HepG2 (cell line): ENCODE measurements at regions not wholly inside any gene's neighbourhood (a gene's known extent, or its start where the extent isn't known, plus 50 kb on each side); places are given as distances from the start of the nearest gene placed in this dataset.

ENCODE experiments used
- ATAC-seq: fragments of 200-7000 bp; cut with Tn5 transposase; 3 replicates; pipeline ENCODE4 v1.9.1; 2020; ENCODE audit warnings: mild to moderate bottlenecking, moderate library complexity
- BruUV-seq: library from RNA; stranded (reverse); fragments of 400-500 nt; replicated peaks from 2 replicates; lab custom pipeline; 2021; lab: Mats Ljungman, UMichigan
- CTCF ChIA-PET: fragments of 300-600 bp; formaldehyde crosslinking; extraction: SDS; loops from one replicate; lab custom pipeline; 2021; ENCODE audit warnings: low total read pairs, inconsistent platforms, low intra/inter-chr PET ratio; lab: Yijun Ruan, JAX
- POLR2A ChIA-PET: fragments of 350-600 bp; sonication (Branson Sonifier 250); formaldehyde crosslinking; loops from one replicate; lab custom pipeline; 2020; ENCODE audit warnings: antibody characterized with exemption, inconsistent platforms; lab: Yijun Ruan, JAX
- DNase-seq: peaks from one replicate; pipeline ENCODE4 v3.0.0-alpha.2; 2015; ENCODE audit warnings: low spot score
- FAIRE-seq: peaks from 3 replicates; lab custom pipeline; 2011; peaks lifted over from hg19 to GRCh38; lab: Jason Lieb, UNC
- H2AFZ ChIP-seq: one replicate; pipeline ENCODE4 v1.6.1; 2011; ENCODE audit warnings: low read length, inconsistent platforms
- H3K27ac ChIP-seq: fragments of 300-600 bp; 3 replicates; pipeline ENCODE4 v1.8.0; 2011; ENCODE audit warnings: mixed run types, mild to moderate bottlenecking, mixed read lengths, low read length, inconsistent platforms; ENCODE audit not compliant: insufficient read depth; ENCODE audit errors: extremely low read length
- H3K27me3 ChIP-seq, 2 experiments: fragments of 200-600 bp in 1 of 2; 2 replicates in 1 of 2; 3 replicates in 1 of 2; pipeline versions ENCODE4 v1.6.0 to v1.8.0; 2011; ENCODE audit warnings: low read length in 2 of 2, mild to moderate bottlenecking in 2 of 2, moderate library complexity in 2 of 2, inconsistent platforms in 1 of 2; ENCODE audit not compliant: insufficient read depth in 2 of 2, control insufficient read depth in 1 of 2
- H3K36me3 ChIP-seq, 2 experiments: fragments of 200-600 bp in 1 of 2; replicated peaks in 1 of 2; 2 replicates in 1 of 2; 3 replicates in 1 of 2; pipeline versions ENCODE4 v1.5.1 to v1.8.0; 2011; ENCODE audit warnings: low read length in 2 of 2, inconsistent platforms in 1 of 2; ENCODE audit not compliant: insufficient read depth in 2 of 2, control insufficient read depth in 1 of 2
- H3K4me1 ChIP-seq: 2 replicates; pipeline ENCODE4 v1.5.1; 2012; ENCODE audit warnings: low read length, inconsistent platforms; ENCODE audit not compliant: insufficient read depth
- H3K4me2 ChIP-seq: 2 replicates; pipeline ENCODE4 v1.6.0; 2011; ENCODE audit warnings: low read depth, low read length, inconsistent platforms
- H3K4me3 ChIP-seq, 3 experiments: fragments of 200-600 bp in 1 of 3; sonication (generic), shearing (Covaris generic) in 1 of 3; replicated peaks in 1 of 3; 2 replicates each; pipeline ENCODE4 v1.5.1; 2011 to 2016; ENCODE audit warnings: low read length in 3 of 3, inconsistent platforms in 2 of 3, low read depth in 2 of 3, mild to moderate bottlenecking in 2 of 3, control low read depth in 1 of 3, mixed read lengths in 1 of 3; ENCODE audit not compliant: insufficient read depth in 1 of 3
- H3K79me2 ChIP-seq: one replicate; pipeline ENCODE4 v1.6.1; 2011; ENCODE audit warnings: low read length, inconsistent platforms; ENCODE audit not compliant: insufficient read depth
- H3K9ac ChIP-seq: 2 replicates; pipeline ENCODE4 v1.6.0; 2011; ENCODE audit warnings: mild to moderate bottlenecking, low read depth, low read length, inconsistent platforms; ENCODE audit not compliant: insufficient read depth
- H3K9me3 ChIP-seq: 2 replicates; pipeline ENCODE4 v1.5.1; 2012; ENCODE audit warnings: mild to moderate bottlenecking, low read length
- H4K20me1 ChIP-seq: 2 replicates; pipeline ENCODE4 v1.6.0; 2011; ENCODE audit warnings: inconsistent platforms, mild to moderate bottlenecking, low read length, moderate library complexity; ENCODE audit not compliant: insufficient read depth
- ETV5 ChIP-seq: IDR thresholded peaks from 2 replicates; pipeline ENCODE4 v1.6.1; 2018; ENCODE audit warnings: missing biosample characterization, missing genetic modification reagents, inconsistent platforms, borderline replicate concordance
- HIC2 ChIP-seq: sonication (generic); formaldehyde crosslinking; IDR thresholded peaks from 2 replicates; pipeline ENCODE4 v1.9.0; 2022; ENCODE audit warnings: low read depth, missing genetic modification reagents
- HMG20A ChIP-seq: IDR thresholded peaks from 2 replicates; pipeline ENCODE4 v1.6.1; 2016; ENCODE audit warnings: borderline replicate concordance
- JUN ChIP-seq: sonication (generic); formaldehyde crosslinking; IDR thresholded peaks from 2 replicates; pipeline ENCODE4 v1.4.0; 2020; ENCODE audit warnings: mild to moderate bottlenecking, missing genetic modification reagents
- KLF9 ChIP-seq: IDR thresholded peaks from 2 replicates; pipeline ENCODE4 v1.6.1; 2016; ENCODE audit warnings: low read depth
- MED1 ChIP-seq: sonication (generic); formaldehyde crosslinking; IDR thresholded peaks from 2 replicates; pipeline ENCODE4 v1.4.0; 2020; ENCODE audit warnings: missing genetic modification reagents
- MIER3 ChIP-seq: IDR thresholded peaks from 2 replicates; pipeline ENCODE4 v1.6.1; 2016; ENCODE audit warnings: missing compliant biosample characterization, borderline replicate concordance
- MTA3 ChIP-seq: sonication (generic); formaldehyde crosslinking; IDR thresholded peaks from 2 replicates; pipeline ENCODE4 v1.4.0; 2020; ENCODE audit warnings: missing genetic modification reagents
- YY1 ChIP-seq: IDR thresholded peaks from 2 replicates; pipeline ENCODE4 v1.6.1; 2011; ENCODE audit warnings: low read length, low read depth, moderate library complexity, mild to moderate bottlenecking; ENCODE audit not compliant: insufficient read depth, insufficient replicate concordance
- ZBTB33 ChIP-seq: sonication (generic); formaldehyde crosslinking; IDR thresholded peaks from 2 replicates; pipeline ENCODE4 v1.4.0; 2020; ENCODE audit warnings: missing genetic modification reagents
- ZC3H13 ChIP-seq: sonication (generic); formaldehyde crosslinking; IDR thresholded peaks from 2 replicates; pipeline ENCODE4 v1.8.1; 2023; ENCODE audit warnings: mild to moderate bottlenecking, missing genetic modification reagents, moderate library complexity
- ZFP36L2 ChIP-seq: sonication (generic); formaldehyde crosslinking; IDR thresholded peaks from 2 replicates; pipeline ENCODE4 v1.4.0; 2020; ENCODE audit warnings: missing genetic modification reagents
- ZNF460 ChIP-seq: sonication (generic); formaldehyde crosslinking; IDR thresholded peaks from 2 replicates; pipeline ENCODE4 v1.5.1; 2020; ENCODE audit warnings: missing genetic modification reagents, mild to moderate bottlenecking, borderline replicate concordance
- ZNF749 ChIP-seq: sonication (generic); formaldehyde crosslinking; IDR thresholded peaks from 2 replicates; pipeline ENCODE4 v1.8.0; 2022; ENCODE audit warnings: mild to moderate bottlenecking, missing genetic modification reagents, moderate library complexity, borderline replicate concordance
- ZZZ3 ChIP-seq: sonication (generic); formaldehyde crosslinking; IDR thresholded peaks from 2 replicates; pipeline ENCODE4 v1.4.0; 2020; ENCODE audit warnings: missing genetic modification reagents, mild to moderate bottlenecking, borderline replicate concordance
- WGBS: methylation state at CpG from one replicate; pipeline ENCODE4 v1.1.6; 2017; ENCODE audit warnings: low lambda C conversion rate; 5-methylcytosine and 5-hydroxymethylcytosine counted together
- in situ Hi-C: cut with HindIII; loops from 2 replicates; pipeline ENCODE4 v1.10.0; 2017; ENCODE audit warnings: low pct_unique_long_range_greater_than_20kb; ENCODE audit not compliant: extremely low pct_ligation_motif_present
- intact Hi-C: fragments of 100-400 bp; cut with micrococcal nuclease; formaldehyde crosslinking; loops from one replicate; pipeline ENCODE4 v1.10.0; 2022; ENCODE audit not compliant: unreplicated experiment
- TF ChIP-seq, protein P1 (sequence below): sonication (generic); formaldehyde crosslinking; IDR thresholded peaks from 2 replicates; pipeline ENCODE4 v1.5.1; 2020; ENCODE audit warnings: missing genetic modification reagents, mild to moderate bottlenecking, borderline replicate concordance

DNA sequence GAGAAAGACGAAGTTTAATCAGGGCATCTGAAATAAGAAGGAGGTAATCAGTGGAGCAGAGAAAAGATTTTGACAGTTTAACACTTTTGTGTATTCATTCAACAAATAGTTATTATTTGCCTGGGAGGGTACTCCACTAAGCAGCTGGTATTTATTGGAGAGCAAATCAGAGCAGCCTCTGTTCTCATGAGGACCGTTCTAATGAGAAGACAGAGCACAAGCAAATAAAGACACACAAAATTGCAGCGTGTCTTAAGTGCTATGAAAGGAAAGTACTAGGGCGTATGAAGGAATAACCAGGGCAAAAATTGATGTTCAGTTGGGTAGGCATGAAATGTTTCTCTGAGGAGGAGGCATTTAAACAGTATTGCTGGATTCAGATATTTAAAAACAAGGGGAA lies 302.9 kb upstream of the RARB start:
- H3K27me3 ChIP-seq = no peaks in the 10 kb centered on the region
- no peak overlapping the region for H3K27ac ChIP-seq
- no TSS peak for BruUV-seq
- intact Hi-C loops = no loop called here
- no peak for FAIRE-seq
- DNase-seq = no peak
- no peak overlapping the region for H2AFZ ChIP-seq
- H4K20me1 ChIP-seq = no peaks in the 10 kb centered on the region
- in situ Hi-C loops = no loop called here
- no peak for ATAC-seq
- no peaks in the 10 kb centered on the region for H3K4me1 ChIP-seq
- ChIA-PET POLR2A (no interaction called here), CTCF (no interaction called here)
- peaks cover 17% of the 10 kb centered on the region for H3K9me3 ChIP-seq
- no peak overlapping the region for H3K4me3 ChIP-seq
- H3K79me2 ChIP-seq = no peaks in the 10 kb centered on the region
- 3% methylated on average over 4 of the region's 4 CpGs for WGBS
- H3K36me3 ChIP-seq = no peaks in the 10 kb centered on the region
- no peak overlapping the region for H3K9ac ChIP-seq
- no peak overlapping the region for H3K4me2 ChIP-seq
- TF ChIP-seq, protein P1, sequence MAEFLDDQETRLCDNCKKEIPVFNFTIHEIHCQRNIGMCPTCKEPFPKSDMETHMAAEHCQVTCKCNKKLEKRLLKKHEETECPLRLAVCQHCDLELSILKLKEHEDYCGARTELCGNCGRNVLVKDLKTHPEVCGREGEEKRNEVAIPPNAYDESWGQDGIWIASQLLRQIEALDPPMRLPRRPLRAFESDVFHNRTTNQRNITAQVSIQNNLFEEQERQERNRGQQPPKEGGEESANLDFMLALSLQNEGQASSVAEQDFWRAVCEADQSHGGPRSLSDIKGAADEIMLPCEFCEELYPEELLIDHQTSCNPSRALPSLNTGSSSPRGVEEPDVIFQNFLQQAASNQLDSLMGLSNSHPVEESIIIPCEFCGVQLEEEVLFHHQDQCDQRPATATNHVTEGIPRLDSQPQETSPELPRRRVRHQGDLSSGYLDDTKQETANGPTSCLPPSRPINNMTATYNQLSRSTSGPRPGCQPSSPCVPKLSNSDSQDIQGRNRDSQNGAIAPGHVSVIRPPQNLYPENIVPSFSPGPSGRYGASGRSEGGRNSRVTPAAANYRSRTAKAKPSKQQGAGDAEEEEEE (CRISPR knock-in tag) = no peak
- TF ChIP-seq YY1 = no peak
- no peak for TF ChIP-seq MED1 (CRISPR knock-in tag)
- no peak for TF ChIP-seq ZZZ3 (CRISPR knock-in tag)
- no peak for TF ChIP-seq HMG20A (CRISPR knock-in tag)
- no peak for TF ChIP-seq MIER3
- TF ChIP-seq, all 625 proteins: peak for 0

GRCh38 chr3:25128735-25129134 lies 299.3 kb upstream of the RARB start:
- DNase-seq (no peak), FAIRE-seq (no peak), ATAC-seq (no peak)
- H3K79me2 ChIP-seq = no peaks in the 10 kb centered on the region
- WGBS = 2% methylated on average over 2 of the region's 2 CpGs
- no peak overlapping the region for H3K4me2 ChIP-seq
- H3K27me3 ChIP-seq = no peaks in the 10 kb centered on the region
- peaks cover 21% of the 10 kb centered on the region for H3K9me3 ChIP-seq
- H3K4me1 ChIP-seq = no peaks in the 10 kb centered on the region
- H3K27ac ChIP-seq = no peak overlapping the region
- in situ Hi-C loops = no loop called here
- no peaks in the 10 kb centered on the region for H3K36me3 ChIP-seq
- intact Hi-C loops = no loop called here
- CTCF ChIA-PET = no interaction called here
- H4K20me1 ChIP-seq = no peaks in the 10 kb centered on the region
- H3K9ac ChIP-seq = no peak overlapping the region
- no peak overlapping the region for H2AFZ ChIP-seq
- no peak overlapping the region for H3K4me3 ChIP-seq
- POLR2A ChIA-PET = no interaction called here
- no TSS peak for BruUV-seq
- TF ChIP-seq JUN (no peak), ZNF749 (CRISPR knock-in tag) (no peak), HIC2 (no peak), ZC3H13 (CRISPR knock-in tag) (no peak), ETV5 (no peak), ZFP36L2 (CRISPR knock-in tag) (no peak), ZBTB33 (CRISPR knock-in tag) (no peak), MTA3 (CRISPR knock-in tag) (no peak), ZNF460 (no peak), KLF9 (CRISPR knock-in tag) (no peak)
